ENCODE measurements at regions not wholly inside any gene's neighbourhood (a gene's known extent, or its start where the extent isn't known, plus 50 kb on each side); places are given as distances from the start of the nearest gene placed in this dataset.
"Not testable (repeated sequence)": the region's sequence is repeated elsewhere in the genome, so short reads cannot be mapped to it uniquely, and the experiment has no call there.

DNA sequence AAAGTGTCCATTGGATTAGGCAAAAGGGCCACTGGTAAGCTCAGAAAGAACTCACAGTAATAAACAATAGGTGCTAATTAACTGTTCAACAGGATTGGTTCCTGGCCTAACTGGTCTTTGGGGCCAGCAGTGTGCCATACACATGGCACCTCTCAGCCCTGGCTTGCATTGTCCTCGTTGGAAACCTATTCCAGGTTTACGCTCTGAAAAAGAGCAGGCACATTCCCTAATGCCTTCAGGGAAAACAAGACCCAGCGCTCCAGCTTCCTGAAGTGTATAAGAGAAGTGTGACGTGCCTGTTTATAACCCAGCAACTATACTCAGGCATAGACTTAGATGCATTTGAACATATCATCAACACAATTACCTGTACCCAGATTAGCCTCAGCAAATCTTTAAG is 51.9 kb upstream of the RBM47 start:
- no peak for DNase-seq

- DNase-seq: no peak
Measured at GRCh38 chr4:40682290-40683101, 52.8 kb upstream of the RBM47 start.

DNA sequence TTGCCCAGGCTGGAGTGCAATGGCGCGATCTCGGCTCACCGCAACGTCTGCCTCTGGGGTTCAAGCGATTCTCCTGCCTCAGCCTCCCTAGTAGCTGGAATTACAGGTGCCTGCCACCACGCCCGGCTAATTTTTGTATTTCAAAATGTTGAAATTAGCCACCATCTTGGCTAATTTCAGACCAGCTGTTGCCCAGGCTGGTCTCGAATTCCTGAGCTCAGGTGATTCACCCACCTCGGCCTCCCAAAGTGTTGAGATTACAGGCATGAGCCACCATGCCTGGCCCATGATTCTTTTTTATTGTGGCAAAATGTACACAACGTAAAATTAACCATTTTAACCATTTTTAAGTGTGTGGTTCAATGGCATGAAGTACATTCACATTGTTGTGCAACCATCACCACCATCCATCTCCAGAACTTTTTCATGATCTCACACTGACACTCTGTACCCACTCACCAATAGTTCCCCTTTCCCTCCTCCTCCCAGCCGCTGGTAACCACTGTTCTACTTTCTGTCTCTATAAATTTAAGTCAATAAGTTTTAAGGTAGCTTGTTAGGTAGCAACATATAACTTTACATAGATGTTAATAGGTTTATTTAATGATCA is 54.0 kb upstream of the RBM47 start:
- DNase-seq: not testable (repeated sequence)

- no peak for DNase-seq
Measured at GRCh38 chr4:40684404-40684803, 54.7 kb upstream of the RBM47 start.

DNA sequence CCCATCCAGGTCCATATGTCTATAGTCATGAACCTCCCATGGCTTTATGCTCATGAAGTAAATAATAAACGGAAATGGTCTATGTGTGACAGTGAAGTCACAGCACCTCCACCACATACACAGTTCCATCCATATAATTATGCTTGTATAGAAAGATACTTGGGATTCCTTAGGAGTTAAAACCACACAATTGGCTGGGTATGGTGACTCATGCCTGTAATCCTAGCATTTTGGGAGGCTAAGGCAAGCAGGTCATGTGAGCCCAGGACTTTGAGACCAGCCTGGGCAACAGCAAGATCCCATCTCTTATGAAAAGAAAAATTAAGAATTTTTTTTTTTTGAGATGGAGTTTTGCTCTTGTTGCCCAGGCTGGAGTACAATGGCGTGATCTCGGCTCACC is 55.6 kb upstream of the RBM47 start:
- DNase-seq: no peak

DNA sequence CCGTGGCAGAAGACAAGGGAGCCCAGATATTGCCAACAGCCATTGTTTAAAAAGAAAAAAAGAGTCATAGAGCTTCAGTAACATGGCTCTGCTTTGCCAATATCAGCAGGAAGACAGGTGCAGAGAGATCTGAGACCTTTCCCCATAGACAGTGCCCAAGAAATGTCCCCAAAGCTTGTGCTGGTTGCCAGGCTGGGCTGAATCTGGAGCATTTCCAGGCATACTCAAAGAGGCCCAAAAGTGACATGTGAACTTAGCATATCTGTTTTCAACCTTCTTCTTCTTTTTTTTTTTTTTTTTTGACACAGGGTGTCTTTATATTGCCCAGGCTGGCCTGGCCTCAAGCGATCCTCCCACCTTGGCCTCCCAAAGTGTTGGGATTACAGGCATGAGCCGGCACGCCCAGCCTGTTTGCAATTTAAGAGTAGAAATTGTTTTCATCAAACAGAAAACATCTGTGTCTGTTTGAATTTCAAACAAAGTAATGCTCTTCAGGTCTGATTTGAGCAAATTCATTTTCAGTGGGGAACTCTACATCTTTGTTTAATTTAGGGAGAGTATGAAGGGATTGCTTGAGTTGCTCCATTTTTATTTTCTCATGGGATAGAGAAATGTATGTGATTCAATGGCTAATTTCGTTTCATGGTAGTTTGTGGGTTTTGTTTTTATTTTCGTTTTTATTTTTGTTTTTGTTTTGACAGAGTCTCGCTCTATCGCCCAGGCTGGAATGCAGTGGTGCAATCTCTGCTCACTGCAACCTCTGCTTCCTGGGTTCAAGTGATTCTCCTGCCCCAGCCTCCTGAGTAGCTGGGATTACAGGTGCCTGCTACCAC is 56.6 kb upstream of the RBM47 start:
- DNase-seq: no peak

- DNase-seq: no peak
Measured at GRCh38 chr4:40687676-40688389, 58.2 kb upstream of the RBM47 start.

- peak; percentile 60 for DNase-seq
Measured at GRCh38 chr4:40688446-40689095, 58.9 kb upstream of the RBM47 start.

- DNase-seq: no peak
Measured at GRCh38 chr4:40693946-40694345, 55.8 kb upstream of the NSUN7 start.

- DNase-seq: not testable (repeated sequence)
Measured at GRCh38 chr4:40697476-40697875, 52.3 kb upstream of the NSUN7 start.

DNA sequence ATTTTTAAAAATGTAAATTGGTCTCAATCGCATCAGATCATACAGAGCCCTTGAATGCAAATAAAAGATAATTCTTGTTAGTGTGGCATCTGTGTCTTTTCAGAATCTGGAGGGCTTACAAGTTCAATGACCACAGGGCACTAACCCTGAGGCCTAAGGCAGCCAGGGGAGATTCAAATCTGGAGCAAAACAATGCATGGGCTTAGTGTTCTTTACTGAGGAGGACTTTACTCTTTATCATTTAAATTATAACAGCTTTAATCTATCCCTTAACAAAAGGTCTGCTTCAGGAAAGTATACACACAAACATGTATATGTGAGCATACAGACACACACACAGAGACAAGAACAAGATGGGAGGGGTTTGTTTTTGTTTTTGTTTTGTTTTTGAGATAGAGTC is 51.0 kb upstream of the NSUN7 start:
- DNase-seq: no peak

GRCh38 chr4:40699648-40700047 is 50.1 kb upstream of the NSUN7 start:
- peak; percentile 83 for DNase-seq
